Trophoblast cell (in vitro differentiated cells and primary cell): ENCODE measurements at regions not wholly inside any gene's neighbourhood (a gene's known extent, or its start where the extent isn't known, plus 50 kb on each side); places are given as distances from the start of the nearest gene placed in this dataset.

Experiments
- DNase-seq, 2 donors: peaks; one replicate each; pipeline ENCODE4 v3.0.0-alpha.2; 2016
- H2AFZ ChIP-seq: 2 replicates; pipeline ENCODE4 v1.6.1; 2013; ENCODE audit warnings: low read length, moderate library complexity, mild to moderate bottlenecking; ENCODE audit not compliant: insufficient read depth, poor library complexity
- H2AK5ac ChIP-seq: 2 replicates; pipeline ENCODE4 v1.6.1; 2013; ENCODE audit warnings: mild to moderate bottlenecking, low read length
- H2BK120ac ChIP-seq: 2 replicates; pipeline ENCODE4 v1.6.1; 2013; ENCODE audit warnings: low read length, mild to moderate bottlenecking, moderate library complexity; ENCODE audit not compliant: insufficient read depth, poor library complexity
- H2BK12ac ChIP-seq: 2 replicates; pipeline ENCODE4 v1.6.1; 2013; ENCODE audit warnings: mild to moderate bottlenecking, low read length, moderate library complexity
- H2BK5ac ChIP-seq: 2 replicates; pipeline ENCODE4 v1.6.1; 2013; ENCODE audit warnings: low read length, low read depth, moderate library complexity, mild to moderate bottlenecking; ENCODE audit not compliant: poor library complexity
- H3K14ac ChIP-seq: 2 replicates; pipeline ENCODE4 v1.6.1; 2013; ENCODE audit warnings: mild to moderate bottlenecking, low read length
- H3K18ac ChIP-seq: 2 replicates; pipeline ENCODE4 v1.6.1; 2013; ENCODE audit warnings: mild to moderate bottlenecking, low read length
- H3K23ac ChIP-seq: 2 replicates; pipeline ENCODE4 v1.6.1; 2013; ENCODE audit warnings: low read length
- H3K27ac ChIP-seq: 2 replicates; pipeline ENCODE4 v1.5.1; 2013; ENCODE audit warnings: low read depth, mild to moderate bottlenecking, inconsistent platforms, low read length, moderate library complexity
- H3K27me3 ChIP-seq: 2 replicates; pipeline ENCODE4 v1.6.1; 2013; ENCODE audit warnings: inconsistent platforms, mild to moderate bottlenecking, low read length, moderate library complexity; ENCODE audit not compliant: insufficient read depth
- H3K36me3 ChIP-seq, 2 experiments: 1 replicate in 1 of 2; 2 replicates in 1 of 2; pipeline ENCODE4 v1.6.1; 2013; ENCODE audit warnings: low read length in 2 of 2, mild to moderate bottlenecking in 2 of 2, moderate library complexity in 1 of 2; ENCODE audit not compliant: insufficient read depth in 2 of 2, control insufficient read depth in 1 of 2
- H3K4ac ChIP-seq: 2 replicates; pipeline ENCODE4 v1.6.1; 2013; ENCODE audit warnings: low read depth, mild to moderate bottlenecking, low read length, moderate library complexity
- H3K4me1 ChIP-seq, 2 experiments: 1 replicate in 1 of 2; 2 replicates in 1 of 2; pipeline ENCODE4 v1.6.1; 2013; ENCODE audit warnings: low read length in 2 of 2, mild to moderate bottlenecking in 2 of 2, moderate library complexity in 1 of 2; ENCODE audit not compliant: insufficient read depth in 2 of 2, control insufficient read depth in 1 of 2
- H3K4me2 ChIP-seq: 2 replicates; pipeline ENCODE4 v1.6.1; 2013; ENCODE audit warnings: inconsistent platforms, mild to moderate bottlenecking, low read length, moderate library complexity
- H3K4me3 ChIP-seq: 2 replicates; pipeline ENCODE4 v1.5.1; 2013; ENCODE audit warnings: mild to moderate bottlenecking, low read depth, low read length, inconsistent platforms
- H3K79me1 ChIP-seq: one replicate; pipeline ENCODE4 v1.6.1; 2013; ENCODE audit warnings: low read length
- H3K79me2 ChIP-seq: 2 replicates; pipeline ENCODE4 v1.6.1; 2013; ENCODE audit warnings: low read length, mild to moderate bottlenecking; ENCODE audit not compliant: control insufficient read depth, insufficient read depth, poor library complexity
- H3K9ac ChIP-seq: 2 replicates; pipeline ENCODE4 v1.6.1; 2013; ENCODE audit warnings: mild to moderate bottlenecking, low read length
- H3K9me3 ChIP-seq: 2 replicates; pipeline ENCODE4 v1.6.1; 2013; ENCODE audit warnings: low read depth, mild to moderate bottlenecking, control low read depth, inconsistent platforms, low read length; ENCODE audit not compliant: insufficient read depth
- H4K12ac ChIP-seq: 2 replicates; pipeline ENCODE4 v1.6.1; 2013; ENCODE audit warnings: low read depth, mild to moderate bottlenecking, low read length, moderate library complexity
- H4K8ac ChIP-seq: 2 replicates; pipeline ENCODE4 v1.6.1; 2013; ENCODE audit warnings: low read depth, mild to moderate bottlenecking, low read length, moderate library complexity
- H4K91ac ChIP-seq: one replicate; pipeline ENCODE4 v1.6.1; 2013; ENCODE audit warnings: low read depth, mild to moderate bottlenecking, low read length, moderate library complexity
- WGBS: extraction: QIAGEN DNeasy Blood & Tissue Kit; methylation state at CpG from one replicate; pipeline ENCODE4 v1.1.7; 2013; ENCODE audit warnings: missing lambda C conversion rate; ENCODE audit not compliant: insufficient read length, insufficient coverage; ENCODE audit errors: extremely low coverage; 5-methylcytosine and 5-hydroxymethylcytosine counted together

DNA sequence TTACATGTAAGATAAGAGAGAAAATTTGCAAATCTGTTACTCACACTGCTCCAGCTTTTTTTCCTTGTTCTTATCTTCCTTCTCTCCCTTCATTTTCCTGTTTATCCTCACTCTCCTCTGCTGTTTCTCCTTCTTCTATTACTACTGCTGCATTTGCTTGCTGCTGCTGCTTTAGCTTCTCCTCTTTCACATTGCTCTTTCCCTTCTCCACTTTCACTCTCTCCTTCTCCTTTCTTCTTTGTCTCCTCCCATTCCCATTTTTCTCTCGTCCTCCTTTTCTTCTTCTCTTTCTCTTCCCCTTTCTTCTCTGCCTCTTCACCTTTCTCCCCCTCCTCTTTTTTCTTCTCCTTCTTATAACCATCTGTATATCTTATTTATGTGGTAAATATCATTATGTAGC is 288.6 kb downstream of the CDH9 start:
- Histone ChIP-seq H4K8ac (no peak overlapping the region), H3K4ac (no peak overlapping the region)

DNA sequence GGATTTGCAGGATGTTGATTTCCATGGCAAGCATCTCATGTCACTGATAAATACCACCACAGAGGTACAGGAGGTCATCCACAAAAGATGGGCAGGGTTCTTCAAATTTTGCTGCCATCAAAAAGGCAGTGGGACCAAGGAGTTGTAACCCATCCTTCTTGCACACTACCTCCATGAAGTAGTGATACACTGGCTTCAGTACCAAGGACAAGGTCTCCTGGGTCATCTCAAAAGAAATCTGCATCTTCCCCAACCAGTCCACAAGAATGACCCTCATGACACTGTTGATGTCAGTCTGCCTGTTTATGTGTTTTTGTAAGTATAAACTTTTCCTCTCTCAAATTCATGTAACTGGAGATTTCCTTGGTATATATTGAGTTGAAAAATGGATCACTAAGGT is 298.2 kb downstream of the CDH9 start:
- Histone ChIP-seq H3K23ac (no peak overlapping the region), H3K79me2 (no peaks in the 10 kb centered on the region), H3K9ac (no peak overlapping the region), H4K91ac (no peak overlapping the region), H3K18ac (no peak overlapping the region), H2AFZ (no peak overlapping the region), H2BK5ac (no peak overlapping the region), H3K4ac (no peak overlapping the region), H2BK12ac (no peak overlapping the region), H4K12ac (no peak overlapping the region), H3K4me2 (no peak overlapping the region), H3K36me3 (no peaks in the 10 kb centered on the region), H2BK120ac (no peak overlapping the region), H3K9me3 (no peaks in the 10 kb centered on the region), H3K27ac (no peak overlapping the region), H3K27me3 (no peaks in the 10 kb centered on the region), H3K4me1 (no peaks in the 10 kb centered on the region), H3K14ac (no peak overlapping the region), H4K8ac (no peak overlapping the region), H2AK5ac (no peak overlapping the region), H3K4me3 (no peak overlapping the region), H3K79me1 (no peaks in the 10 kb centered on the region)
- DNase-seq = no peak

More for the DNA sequence above, 288.6 kb downstream of the CDH9 start:
- no peak overlapping the region for H2BK12ac ChIP-seq
- no peak overlapping the region for H2BK120ac ChIP-seq
- no peak overlapping the region for H3K27ac ChIP-seq
- H4K91ac ChIP-seq = no peak overlapping the region
- H2BK5ac ChIP-seq = no peak overlapping the region
- no peak overlapping the region for H3K18ac ChIP-seq
- DNase-seq = no peak
- H3K36me3 ChIP-seq = no peaks in the 10 kb centered on the region
- no peak overlapping the region for H3K23ac ChIP-seq
- no peak overlapping the region for H3K9ac ChIP-seq
- no peak overlapping the region for H4K12ac ChIP-seq
- H2AK5ac ChIP-seq = no peak overlapping the region
- WGBS = 88% methylated on average over 1 of the region's 1 CpG
- H3K4me1 ChIP-seq = no peaks in the 10 kb centered on the region
- no peak overlapping the region for H3K14ac ChIP-seq
- no peaks in the 10 kb centered on the region for H3K9me3 ChIP-seq
- H3K27me3 ChIP-seq = no peaks in the 10 kb centered on the region
- H3K79me1 ChIP-seq = no peaks in the 10 kb centered on the region
- no peaks in the 10 kb centered on the region for H3K79me2 ChIP-seq
- H3K4me3 ChIP-seq = no peak overlapping the region
- H2AFZ ChIP-seq = no peak overlapping the region
- H3K4me2 ChIP-seq = no peak overlapping the region

- no peak overlapping the region for H2AK5ac ChIP-seq
- no peak overlapping the region for H2BK12ac ChIP-seq
- H3K4ac ChIP-seq = no peak overlapping the region
- H3K36me3 ChIP-seq = no peaks in the 10 kb centered on the region
- no peak overlapping the region for H4K91ac ChIP-seq
- no peak overlapping the region for H3K14ac ChIP-seq
- no peak overlapping the region for H2BK120ac ChIP-seq
- H3K9ac ChIP-seq = no peak overlapping the region
- DNase-seq = no peak
- H3K9me3 ChIP-seq = no peaks in the 10 kb centered on the region
- H3K18ac ChIP-seq = no peak overlapping the region
- H2BK5ac ChIP-seq = no peak overlapping the region
- H3K4me2 ChIP-seq = no peak overlapping the region
- H3K27ac ChIP-seq = no peak overlapping the region
- H4K12ac ChIP-seq = no peak overlapping the region
- no peaks in the 10 kb centered on the region for H3K79me2 ChIP-seq
- no peak overlapping the region for H2AFZ ChIP-seq
- H3K23ac ChIP-seq = no peak overlapping the region
- no peak overlapping the region for H3K4me3 ChIP-seq
- H3K79me1 ChIP-seq = no peaks in the 10 kb centered on the region
- no peak overlapping the region for H4K8ac ChIP-seq
- no peaks in the 10 kb centered on the region for H3K27me3 ChIP-seq
- no CpG with 5 or more reads among the region's 1 CpG for WGBS
- no peaks in the 10 kb centered on the region for H3K4me1 ChIP-seq
Observed at GRCh38 chr5:26737348-26738265, 300.8 kb downstream of the CDH9 start.

DNA sequence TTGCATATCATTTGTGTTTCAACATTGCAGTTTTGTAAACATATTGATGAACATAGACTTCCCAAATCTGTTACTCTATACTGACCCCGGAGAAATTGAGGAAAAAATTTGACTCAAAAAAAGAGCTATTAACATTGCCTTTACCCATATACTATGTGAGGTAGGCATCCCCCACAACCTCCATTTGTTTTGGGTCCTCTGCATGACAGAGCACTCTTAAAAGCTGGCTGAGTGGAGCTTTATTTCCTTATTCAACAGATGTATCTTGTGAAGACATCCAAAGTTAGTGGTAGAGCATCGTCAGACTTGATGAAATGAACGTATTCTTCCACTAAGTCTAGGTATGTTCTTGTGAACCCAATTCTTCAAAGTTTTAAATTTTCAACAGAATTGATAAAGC is 310.5 kb downstream of the CDH9 start:
- H3K27ac ChIP-seq = no peak overlapping the region
- no peak overlapping the region for H3K14ac ChIP-seq
- no peak overlapping the region for H2BK120ac ChIP-seq
- no peaks in the 10 kb centered on the region for H3K27me3 ChIP-seq
- H2AK5ac ChIP-seq = no peak overlapping the region
- no peak overlapping the region for H3K23ac ChIP-seq
- H3K9me3 ChIP-seq = no peaks in the 10 kb centered on the region
- H4K8ac ChIP-seq = no peak overlapping the region
- no peak overlapping the region for H3K4me2 ChIP-seq
- DNase-seq = no peak
- no peak overlapping the region for H3K18ac ChIP-seq
- no peaks in the 10 kb centered on the region for H3K79me1 ChIP-seq
- no peaks in the 10 kb centered on the region for H3K4me1 ChIP-seq
- H4K91ac ChIP-seq = no peak overlapping the region
- H3K4me3 ChIP-seq = no peak overlapping the region
- no CpG with 5 or more reads among the region's 3 CpGs for WGBS
- H2BK5ac ChIP-seq = no peak overlapping the region
- no peak overlapping the region for H3K9ac ChIP-seq
- no peak overlapping the region for H2BK12ac ChIP-seq
- no peaks in the 10 kb centered on the region for H3K79me2 ChIP-seq
- no peaks in the 10 kb centered on the region for H3K36me3 ChIP-seq
- H2AFZ ChIP-seq = no peak overlapping the region
- no peak overlapping the region for H4K12ac ChIP-seq
- no peak overlapping the region for H3K4ac ChIP-seq
